H1 (cell line): ENCODE measurements at regions not wholly inside any gene's neighbourhood (a gene's known extent, or its start where the extent isn't known, plus 50 kb on each side); places are given as distances from the start of the nearest gene placed in this dataset.

ENCODE experiments used
- CTCF ChIA-PET: fragments of 300-600 bp; sonication (Branson Sonifier 250); formaldehyde crosslinking; loops from one replicate; lab custom pipeline; 2021; ENCODE audit not compliant: partially characterized antibody; lab: Charles Lee
- POLR2A ChIA-PET: fragments of 300-600 bp; sonication (Branson Sonifier 250); formaldehyde crosslinking; loops from one replicate; lab custom pipeline; 2021; ENCODE audit warnings: inconsistent platforms; ENCODE audit not compliant: partially characterized antibody; lab: Charles Lee
- DNase-seq, 2 experiments: peaks; one replicate each; pipeline versions ENCODE4 v3.0.0 to v3.0.0-alpha.2; 2010 to 2022; ENCODE audit warnings: low spot score in 2 of 2, low read depth in 1 of 2, mixed read lengths in 1 of 2
- FAIRE-seq: peaks from 2 replicates; lab custom pipeline; 2011; peaks lifted over from hg19 to GRCh38; lab: Jason Lieb, UNC
- H2AFZ ChIP-seq: 2 replicates; pipeline ENCODE4 v1.8.1; 2012; ENCODE audit warnings: low read length, inconsistent platforms
- H2AK5ac ChIP-seq: 2 replicates; pipeline ENCODE4 v1.6.1; 2013; ENCODE audit warnings: low read depth, low read length
- H2BK120ac ChIP-seq: replicated peaks from 2 replicates; pipeline ENCODE3; 2013; ENCODE audit warnings: low read depth, low read length, inconsistent platforms
- H2BK12ac ChIP-seq: 2 replicates; pipeline ENCODE4 v1.6.1; 2013; ENCODE audit warnings: low read depth, low read length
- H2BK15ac ChIP-seq: 2 replicates; pipeline ENCODE4 v1.6.1; 2013; ENCODE audit warnings: low read length
- H2BK20ac ChIP-seq: 2 replicates; pipeline ENCODE4 v1.6.1; 2013; ENCODE audit warnings: low read length
- H2BK5ac ChIP-seq: 2 replicates; pipeline ENCODE4 v1.6.1; 2013; ENCODE audit warnings: low read depth, low read length
- H3K14ac ChIP-seq: 2 replicates; pipeline ENCODE4 v1.6.1; 2013; ENCODE audit warnings: inconsistent platforms; ENCODE audit not compliant: insufficient read length
- H3K18ac ChIP-seq: 2 replicates; pipeline ENCODE4 v1.6.1; 2013; ENCODE audit warnings: low read length; ENCODE audit errors: extremely low read depth
- H3K23ac ChIP-seq: 2 replicates; pipeline ENCODE4 v1.6.1; 2013; ENCODE audit warnings: inconsistent platforms; ENCODE audit not compliant: insufficient read length
- H3K23me2 ChIP-seq: 2 replicates; pipeline ENCODE4 v1.6.1; 2013; ENCODE audit warnings: low read depth, low read length
- H3K27ac ChIP-seq: 2 replicates; pipeline ENCODE4 v1.6.1; 2011; ENCODE audit warnings: low read depth, low read length, inconsistent platforms
- H3K27me3 ChIP-seq, 4 experiments: replicated peaks in 1 of 4; 1 replicate in 1 of 4; 2 replicates in 3 of 4; pipeline versions ENCODE4 v1.6.1 to v1.8.1; 2011 to 2013; ENCODE audit warnings: low read length in 3 of 4, mild to moderate bottlenecking in 3 of 4, inconsistent platforms in 2 of 4, mixed read lengths in 2 of 4, moderate library complexity in 1 of 4; ENCODE audit not compliant: control insufficient read depth in 3 of 4, insufficient read depth in 3 of 4; ENCODE audit errors: extremely low read depth in 1 of 4
- H3K36me3 ChIP-seq, 4 experiments: 2 replicates each; pipeline versions ENCODE4 v1.6.1 to v1.8.1; 2011 to 2013; ENCODE audit warnings: mild to moderate bottlenecking in 4 of 4, low read length in 3 of 4, moderate library complexity in 2 of 4, control low read depth in 1 of 4, inconsistent platforms in 1 of 4; ENCODE audit not compliant: insufficient read depth in 4 of 4, control insufficient read depth in 2 of 4
- H3K4ac ChIP-seq: replicated peaks from 2 replicates; pipeline ENCODE3; 2013; ENCODE audit warnings: low read length, low read depth, mixed read lengths, inconsistent platforms; ENCODE audit not compliant: insufficient read length
- H3K4me1 ChIP-seq, 4 experiments: replicated peaks in 1 of 4; 1 replicate in 1 of 4; 2 replicates in 3 of 4; pipeline versions ENCODE4 v1.6.1 to v1.8.1; 2011 to 2013; ENCODE audit warnings: low read length in 3 of 4, inconsistent platforms in 2 of 4, mixed read lengths in 1 of 4; ENCODE audit not compliant: insufficient read depth in 4 of 4, control insufficient read depth in 3 of 4
- H3K4me2 ChIP-seq, 2 experiments: 2 replicates each; pipeline versions ENCODE4 v1.6.1 to v1.8.1; 2011 to 2013; ENCODE audit warnings: low read depth in 2 of 2, low read length in 2 of 2, control low read depth in 1 of 2, inconsistent platforms in 1 of 2, mild to moderate bottlenecking in 1 of 2; ENCODE audit not compliant: insufficient read depth in 1 of 2
- H3K4me3 ChIP-seq, 4 experiments: fragments of 200-600, 300-600 bp in 1 of 4; sonication (generic), shearing (Covaris generic), sonication (Bioruptor Twin) in 1 of 4; 2 replicates each; pipeline versions ENCODE4 v1.5.1 to v1.8.1; 2011 to 2016; ENCODE audit warnings: low read length in 4 of 4, low read depth in 3 of 4, control low read depth in 2 of 4, inconsistent platforms in 2 of 4, mild to moderate bottlenecking in 2 of 4, mixed read lengths in 1 of 4, moderate library complexity in 1 of 4; ENCODE audit not compliant: insufficient read depth in 2 of 4; ENCODE audit errors: extremely low read depth in 1 of 4
- H3K56ac ChIP-seq: replicated peaks from 2 replicates; pipeline ENCODE3; 2013; ENCODE audit warnings: low read depth, mild to moderate bottlenecking, mixed read lengths, low read length, inconsistent platforms; ENCODE audit not compliant: insufficient read length
- H3K79me1 ChIP-seq: 2 replicates; pipeline ENCODE4 v1.6.1; 2013; ENCODE audit warnings: low read depth, low read length, control low read depth
- H3K79me2 ChIP-seq, 2 experiments: 2 replicates each; pipeline versions ENCODE4 v1.6.1 to v1.8.1; 2012 to 2013; ENCODE audit warnings: low read length in 2 of 2, mild to moderate bottlenecking in 2 of 2, inconsistent platforms in 1 of 2; ENCODE audit not compliant: insufficient read depth in 2 of 2, control insufficient read depth in 1 of 2
- H3K9ac ChIP-seq, 4 experiments: replicated peaks in 1 of 4; 1 replicate in 1 of 4; 2 replicates in 3 of 4; pipeline versions ENCODE4 v1.6.1 to v1.8.1; 2011 to 2013; ENCODE audit warnings: low read depth in 3 of 4, low read length in 3 of 4, control low read depth in 2 of 4, mild to moderate bottlenecking in 2 of 4, moderate library complexity in 2 of 4, inconsistent platforms in 1 of 4; ENCODE audit errors: extremely low read depth in 1 of 4
- H3K9me3 ChIP-seq, 2 experiments: 2 replicates each; pipeline versions ENCODE4 v1.6.1 to v1.8.1; 2012 to 2013; ENCODE audit warnings: mild to moderate bottlenecking in 2 of 2, moderate library complexity in 2 of 2, control low read depth in 1 of 2, inconsistent platforms in 1 of 2, low read depth in 1 of 2, low read length in 1 of 2, mixed read lengths in 1 of 2; ENCODE audit not compliant: insufficient read depth in 2 of 2
- H4K20me1 ChIP-seq, 2 experiments: replicated peaks in 1 of 2; 2 replicates each; pipeline versions ENCODE3 to v1.8.1; 2011 to 2013; ENCODE audit warnings: inconsistent platforms in 2 of 2, low read length in 2 of 2, mild to moderate bottlenecking in 1 of 2; ENCODE audit not compliant: insufficient read depth in 2 of 2, control insufficient read depth in 1 of 2
- H4K5ac ChIP-seq: 2 replicates; pipeline ENCODE4 v1.6.1; 2013; ENCODE audit warnings: low read length, low read depth, mixed read lengths, inconsistent platforms; ENCODE audit not compliant: insufficient read length
- H4K8ac ChIP-seq: 2 replicates; pipeline ENCODE4 v1.8.0; 2013; ENCODE audit warnings: mild to moderate bottlenecking, moderate library complexity, low read length, inconsistent platforms; ENCODE audit not compliant: insufficient read depth; ENCODE audit errors: extremely low read depth
- H4K91ac ChIP-seq: replicated peaks from 2 replicates; pipeline ENCODE3; 2013; ENCODE audit warnings: low read length, mixed read lengths, inconsistent platforms; ENCODE audit not compliant: insufficient read length
- NANOG ChIP-seq: IDR thresholded peaks from 2 replicates; pipeline ENCODE4 v1.6.1; 2011; ENCODE audit warnings: low read length, low read depth, mild to moderate bottlenecking, inconsistent platforms; ENCODE audit not compliant: insufficient read depth, poor library complexity, severe bottlenecking
- RBBP5 ChIP-seq: IDR thresholded peaks from 2 replicates; pipeline ENCODE4 v1.7.1; 2012; ENCODE audit warnings: low read depth, mild to moderate bottlenecking, inconsistent platforms, low read length, moderate library complexity, borderline replicate concordance
- RFX5 ChIP-seq: IDR thresholded peaks from 2 replicates; pipeline ENCODE4 v1.6.1; 2011; ENCODE audit warnings: low read depth, low read length, improper control_type of control experiment, borderline replicate concordance
- SP1 ChIP-seq: IDR thresholded peaks from 2 replicates; pipeline ENCODE4 v1.6.1; 2011; ENCODE audit warnings: low read depth, low read length
- SUZ12 ChIP-seq: fragments of 200-600 bp; sonication (generic); IDR thresholded peaks from 2 replicates; pipeline ENCODE4 v1.6.1; 2012; ENCODE audit warnings: mild to moderate bottlenecking, inconsistent platforms, low read length, moderate library complexity, mixed read lengths
- WGBS, 2 experiments: shearing (Covaris generic) in 1 of 2; methylation state at CpG; one replicate each; pipeline versions ENCODE4 v1.1.6 to v1.1.7; 2013 to 2015; ENCODE audit warnings: low lambda C conversion rate in 2 of 2, mixed read lengths in 2 of 2, inconsistent platforms in 1 of 2, low coverage in 1 of 2, missing lambda C conversion rate in 1 of 2; ENCODE audit not compliant: insufficient replicate concordance in 2 of 2, insufficient coverage in 1 of 2, insufficient read length in 1 of 2; ENCODE audit errors: extremely low coverage in 1 of 2, missing lambda C conversion rate in 1 of 2; 5-methylcytosine and 5-hydroxymethylcytosine counted together

- no peak overlapping the region for H3K9ac ChIP-seq
- DNase-seq = no peak
- H3K4me1 ChIP-seq = peaks cover 0 to 3% (median 1%) of the 10 kb centered on the region in 4 experiments; a peak in 3 of 7 replicates
- H4K91ac ChIP-seq = no peak overlapping the region
- no peak overlapping the region for H3K23ac ChIP-seq
- peaks cover 17% of the 10 kb centered on the region for H3K23me2 ChIP-seq
- H3K9me3 ChIP-seq = no peaks in the 10 kb centered on the region
- no peak overlapping the region for H3K14ac ChIP-seq
- no peak overlapping the region for H3K4me3 ChIP-seq
- no peak overlapping the region for H3K56ac ChIP-seq
- H3K79me2 ChIP-seq = no peaks in the 10 kb centered on the region
- H3K27ac ChIP-seq = no peak overlapping the region
- H3K79me1 ChIP-seq = no peaks in the 10 kb centered on the region
- no peak overlapping the region for H4K8ac ChIP-seq
- no peak overlapping the region for H2BK5ac ChIP-seq
- no peak overlapping the region for H4K5ac ChIP-seq
- no peaks in the 10 kb centered on the region for H3K36me3 ChIP-seq
- TF ChIP-seq SUZ12 (no peak), NANOG (no peak), RFX5 (no peak), RBBP5 (no peak), SP1 (no peak)
- no peak for FAIRE-seq
- no peak overlapping the region for H2BK20ac ChIP-seq
- CTCF ChIA-PET = interaction anchor here (0.7 to 1.4 kb wide), 3 partner anchors 10 to 264 kb away, joined by 3 to 4 read pairs (median 4); no protein-coding TSS in a partner anchor
- no peak overlapping the region for H2BK120ac ChIP-seq
- no peak overlapping the region for H2BK15ac ChIP-seq
- POLR2A ChIA-PET = interaction anchor here (0.6 to 2.4 kb wide), 12 partner anchors 10 to 187 kb away, joined by 3 to 16 read pairs (median 4); a partner anchor contains a TSS
- H2AK5ac ChIP-seq = no peak overlapping the region
- 84% methylated on average over 3 of the region's 3 CpGs; no CpG with 5 or more reads in 1 of the 2 experiments for WGBS, 2 experiments
- no peak overlapping the region for H2AFZ ChIP-seq
- no peak overlapping the region for H3K4ac ChIP-seq
- H2BK12ac ChIP-seq = no peak overlapping the region
- H4K20me1 ChIP-seq = no peaks in the 10 kb centered on the region
- no peak overlapping the region for H3K18ac ChIP-seq
- H3K27me3 ChIP-seq = no peaks in the 10 kb centered on the region
- no peak overlapping the region; a peak in 1 of 4 replicates for H3K4me2 ChIP-seq
Observed at GRCh38 chr6:26309731-26310142, 55.3 kb upstream of the BTN3A2 start.
